Superior temporal gyrus (tissue), 1 donor: ENCODE measurements at regions not wholly inside any gene's neighbourhood (a gene's known extent, or its start where the extent isn't known, plus 50 kb on each side); places are given as distances from the start of the nearest gene placed in this dataset.
A peak's percentile ranks its signal among the peaks of the same experiment; 100 is the strongest.

Source experiments
- DNase-seq: peaks from one replicate; pipeline ENCODE4 v3.0.0-alpha.2; 2016; ENCODE audit errors: extremely low spot score

- no peak for DNase-seq
Observed at GRCh38 chr3:24986612-24987011, 441.5 kb upstream of the RARB start.

GRCh38 chr3:24999357-24999756 lies 428.7 kb upstream of the RARB start:
- DNase-seq = no peak

- DNase-seq = no peak
Observed at GRCh38 chr3:25000971-25001591, 427.0 kb upstream of the RARB start.

GRCh38 chr3:25002052-25002451 lies 426.0 kb upstream of the RARB start:
- DNase-seq = no peak

GRCh38 chr3:25007974-25008658 lies 419.9 kb upstream of the RARB start:
- no peak for DNase-seq

- no peak for DNase-seq
Observed at GRCh38 chr3:25009665-25010064, 418.4 kb upstream of the RARB start.

GRCh38 chr3:25015599-25015998 lies 412.5 kb upstream of the RARB start:
- no peak for DNase-seq

- DNase-seq = no peak
Observed at GRCh38 chr3:25018909-25019308, 409.2 kb upstream of the RARB start.

GRCh38 chr3:25019506-25019905 lies 408.6 kb upstream of the RARB start:
- no peak for DNase-seq

- no peak for DNase-seq
Observed at GRCh38 chr3:25021816-25022215, 406.2 kb upstream of the RARB start.

GRCh38 chr3:25023876-25024275 lies 404.2 kb upstream of the RARB start:
- no peak for DNase-seq

GRCh38 chr3:25025236-25025635 lies 402.8 kb upstream of the RARB start:
- DNase-seq = no peak

GRCh38 chr3:25027650-25028049 lies 400.4 kb upstream of the RARB start:
- DNase-seq = no peak

- DNase-seq = no peak
Observed at GRCh38 chr3:25029820-25030219, 398.2 kb upstream of the RARB start.

- no peak for DNase-seq
Observed at GRCh38 chr3:25032344-25032743, 395.7 kb upstream of the RARB start.

GRCh38 chr3:25033407-25034029 lies 394.5 kb upstream of the RARB start:
- DNase-seq = peak; percentile 74

- no peak for DNase-seq
Observed at GRCh38 chr3:25035526-25035925, 392.5 kb upstream of the RARB start.

- DNase-seq = no peak
Observed at GRCh38 chr3:25036633-25037032, 391.4 kb upstream of the RARB start.

GRCh38 chr3:25037049-25037547 lies 391.0 kb upstream of the RARB start:
- no peak for DNase-seq

- DNase-seq = no peak
Observed at GRCh38 chr3:25038271-25038670, 389.8 kb upstream of the RARB start.

- no peak for DNase-seq
Observed at GRCh38 chr3:25038922-25039321, 389.1 kb upstream of the RARB start.

GRCh38 chr3:25040748-25041147 lies 387.3 kb upstream of the RARB start:
- no peak for DNase-seq
